GM18868 (cell line): ENCODE measurements at regions not wholly inside any gene's neighbourhood (a gene's known extent, or its start where the extent isn't known, plus 50 kb on each side); places are given as distances from the start of the nearest gene placed in this dataset.
"Not testable (repeated sequence)": the region's sequence is repeated elsewhere in the genome, so short reads cannot be mapped to it uniquely, and the experiment has no call there.

ENCODE experiments used
- ATAC-seq: cut with Tn5 transposase; IDR thresholded peaks from one replicate; pipeline ENCODE4 v1.9.1; 2021; ENCODE audit warnings: mild to moderate bottlenecking, moderate library complexity; ENCODE audit not compliant: unreplicated experiment

DNA sequence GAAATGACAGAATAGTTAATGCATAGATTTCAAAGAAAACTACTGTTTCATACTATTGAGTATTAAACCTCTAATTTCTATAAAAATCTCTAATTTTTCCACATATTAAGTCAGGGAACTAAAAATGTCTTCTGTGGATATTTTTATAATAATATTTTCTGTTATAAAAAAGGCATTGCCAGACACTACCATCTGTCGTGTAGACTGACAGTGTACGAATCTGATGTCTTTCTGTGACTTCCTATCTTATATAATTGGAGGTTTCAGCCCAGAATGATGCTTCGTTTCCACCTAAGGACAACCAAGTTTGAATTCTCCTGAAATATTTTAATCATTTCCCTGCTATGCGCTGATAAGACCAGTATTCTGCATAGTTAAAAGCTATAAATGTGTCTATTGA is 456.6 kb upstream of the ARRDC3 start:
- no peak for ATAC-seq

- no peak for ATAC-seq
Measured at GRCh38 chr5:91839233-91839632, 456.1 kb upstream of the ARRDC3 start.

GRCh38 chr5:91830361-91830953 is 447.3 kb upstream of the ARRDC3 start:
- no peak for ATAC-seq

GRCh38 chr5:91825618-91826017 is 442.5 kb upstream of the ARRDC3 start:
- no peak for ATAC-seq

- ATAC-seq, result no peak
Measured at GRCh38 chr5:91824406-91824805, 441.3 kb upstream of the ARRDC3 start.

DNA sequence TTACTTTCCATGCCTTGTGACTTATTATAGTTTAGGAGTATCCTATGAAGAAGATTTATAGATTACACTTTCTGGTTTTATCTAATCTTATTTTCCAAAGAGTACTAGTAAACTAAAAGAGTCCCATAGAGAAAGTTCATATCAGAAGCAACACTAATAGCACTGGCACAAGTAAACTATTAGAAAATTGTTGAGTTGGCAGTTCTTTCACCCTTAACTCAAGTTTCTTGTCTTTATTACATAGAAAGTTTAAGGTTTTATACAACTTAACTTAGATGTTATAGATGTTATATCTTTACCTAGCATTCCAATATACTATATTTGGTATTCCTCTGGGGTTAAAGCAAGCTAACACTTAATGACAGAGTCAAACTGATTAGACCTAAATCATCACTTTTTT is 437.8 kb upstream of the ARRDC3 start:
- ATAC-seq, result no peak

DNA sequence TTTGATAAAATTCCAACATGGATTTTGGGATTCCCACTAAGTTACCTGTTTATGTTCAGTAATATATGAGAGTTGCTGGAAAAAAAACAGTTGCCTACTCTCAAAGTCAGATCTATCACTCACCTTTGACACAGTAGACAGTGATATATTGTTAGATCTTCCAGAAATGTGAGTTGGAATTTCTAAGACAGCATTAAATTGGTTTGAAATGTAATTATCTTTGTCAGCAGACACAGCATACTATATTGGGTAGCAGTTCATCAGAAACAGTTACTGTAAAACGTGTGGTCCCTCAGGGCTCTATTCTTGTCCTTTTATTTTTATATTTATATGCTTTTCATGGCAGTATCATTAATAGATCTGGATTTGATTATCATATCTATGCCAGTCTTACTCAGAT is 433.6 kb upstream of the ARRDC3 start:
- ATAC-seq, result no peak

DNA sequence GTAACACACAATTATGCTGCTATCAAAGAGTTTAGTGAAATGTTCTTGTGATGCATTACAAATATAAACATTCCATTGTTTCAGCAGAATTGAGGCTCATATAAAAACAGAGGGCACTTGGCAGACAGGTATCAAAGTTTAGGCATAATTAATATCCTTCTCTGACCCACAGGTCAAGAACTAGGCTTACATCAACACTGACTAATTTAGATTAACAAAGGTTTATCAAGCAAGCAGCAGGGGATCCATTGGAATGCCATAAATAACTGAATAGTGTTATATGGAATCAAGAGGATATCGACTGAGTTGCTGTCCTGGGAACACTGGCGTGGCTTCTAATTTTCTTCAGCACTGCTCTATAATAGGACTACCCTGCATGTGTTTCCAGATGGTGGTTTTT is 414.5 kb upstream of the ARRDC3 start:
- no peak for ATAC-seq

DNA sequence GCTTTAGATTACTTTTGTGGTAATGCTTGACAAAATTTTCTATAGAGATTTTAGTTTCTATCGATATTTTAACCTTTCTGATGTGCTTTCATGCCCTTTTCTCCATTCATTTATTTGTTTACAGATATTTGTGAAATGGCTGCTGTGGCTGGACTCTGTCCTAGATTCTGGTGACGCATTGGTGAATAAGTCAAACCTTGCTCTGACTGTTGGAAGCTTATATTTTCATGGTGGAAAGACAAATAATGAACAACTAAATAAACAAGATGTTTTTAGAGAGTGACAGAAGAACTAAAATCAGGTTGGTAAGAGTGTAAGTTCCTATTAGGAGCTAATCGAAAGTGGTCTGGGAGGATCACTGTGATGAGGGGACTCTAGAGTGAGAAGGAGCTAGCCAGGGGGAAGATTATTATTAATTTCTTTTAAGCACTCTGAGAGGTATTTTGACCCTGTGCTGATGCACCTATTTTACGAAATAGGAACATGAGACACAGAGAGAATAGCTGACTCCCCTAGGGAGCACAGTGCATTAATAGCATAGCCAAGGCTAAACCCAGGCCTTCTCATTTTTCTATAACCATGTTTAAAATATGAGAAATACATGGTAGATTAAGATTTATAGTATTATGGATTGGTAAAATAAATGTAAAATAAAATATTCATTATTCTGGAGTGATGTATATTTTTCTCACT is 411.9 kb upstream of the ARRDC3 start:
- ATAC-seq, result no peak

GRCh38 chr5:91794455-91794854 is 411.3 kb upstream of the ARRDC3 start:
- no peak for ATAC-seq

DNA sequence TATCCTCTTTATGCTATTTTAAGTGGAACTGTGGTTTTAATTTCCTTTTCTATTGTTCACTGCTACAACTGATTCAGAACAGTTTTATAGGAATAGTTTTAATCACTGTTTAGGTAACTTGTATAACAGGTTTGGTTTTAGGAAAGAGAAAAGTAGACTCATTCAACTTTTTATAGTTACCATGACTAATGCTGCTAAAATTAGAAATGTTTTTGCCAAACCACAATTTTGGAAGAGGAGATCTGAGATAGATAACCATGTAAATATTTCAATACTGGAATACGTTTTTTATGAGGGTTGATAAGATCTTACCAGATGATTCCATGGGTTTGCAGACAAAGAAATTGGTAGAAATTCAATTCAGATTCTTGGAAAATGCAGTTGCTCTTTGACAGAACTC is 404.6 kb upstream of the ARRDC3 start:
- ATAC-seq, result no peak

GRCh38 chr5:91777671-91778070 is 394.6 kb upstream of the ARRDC3 start:
- ATAC-seq, result no peak

DNA sequence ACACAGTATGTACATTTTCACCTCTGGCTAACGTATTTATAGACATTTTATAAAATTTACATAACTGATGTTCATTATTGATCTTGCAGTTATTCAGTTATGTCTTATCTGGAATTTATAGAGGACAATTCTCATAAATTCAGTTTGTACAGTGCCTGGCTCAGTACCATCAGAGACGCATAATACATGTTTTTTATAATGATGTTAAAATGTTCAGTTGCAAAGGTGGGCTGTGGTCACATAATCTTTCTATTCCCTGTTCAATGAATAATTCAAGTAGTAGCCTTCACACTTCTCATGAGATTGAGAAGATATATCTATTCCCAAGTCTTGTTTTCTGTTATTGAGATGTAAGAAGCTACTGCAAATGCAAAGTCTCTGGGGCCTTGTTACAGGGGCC is 393.1 kb upstream of the ARRDC3 start:
- no peak for ATAC-seq

- no peak for ATAC-seq
Measured at GRCh38 chr5:91770400-91770799, 387.3 kb upstream of the ARRDC3 start.

DNA sequence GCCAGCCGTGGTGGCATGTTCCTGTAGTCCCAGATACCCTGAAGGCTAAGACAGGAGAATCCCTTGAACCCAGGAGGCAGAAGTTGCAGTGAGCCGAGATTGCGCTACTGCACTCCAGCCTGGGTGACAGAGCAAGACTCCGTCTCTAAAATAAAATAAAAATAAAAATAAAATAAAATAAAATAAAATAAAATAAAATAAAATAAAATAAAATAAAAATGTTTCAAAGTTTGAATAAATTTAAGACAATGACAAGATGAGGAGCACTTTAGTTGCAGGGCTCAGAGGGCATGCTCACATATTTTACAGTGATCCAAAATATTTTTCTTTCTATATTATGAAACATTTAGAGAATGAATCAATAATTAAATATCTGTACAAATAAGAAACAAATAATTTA is 374.3 kb upstream of the ARRDC3 start:
- ATAC-seq, result not testable (repeated sequence)

DNA sequence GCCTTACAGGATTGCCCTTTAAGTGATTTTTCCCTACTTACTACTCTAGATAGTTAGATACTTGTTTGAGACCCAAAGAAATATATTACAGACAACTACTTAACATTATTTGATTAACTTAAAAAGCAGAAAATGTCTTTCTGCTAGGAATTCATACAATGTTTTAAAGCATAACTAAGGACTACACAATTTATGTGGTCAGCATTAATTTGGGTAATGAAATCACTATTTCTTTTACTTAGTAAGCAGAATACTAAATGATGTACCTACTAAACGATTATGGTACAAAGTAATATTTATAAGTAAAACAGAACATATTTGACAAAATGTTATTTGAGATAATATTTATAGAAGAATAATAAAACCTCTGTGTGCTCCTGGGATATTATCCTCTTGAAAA is 371.9 kb upstream of the ARRDC3 start:
- ATAC-seq, result no peak

GRCh38 chr5:91744470-91744869 is 361.4 kb upstream of the ARRDC3 start:
- ATAC-seq, result not testable (repeated sequence)

DNA sequence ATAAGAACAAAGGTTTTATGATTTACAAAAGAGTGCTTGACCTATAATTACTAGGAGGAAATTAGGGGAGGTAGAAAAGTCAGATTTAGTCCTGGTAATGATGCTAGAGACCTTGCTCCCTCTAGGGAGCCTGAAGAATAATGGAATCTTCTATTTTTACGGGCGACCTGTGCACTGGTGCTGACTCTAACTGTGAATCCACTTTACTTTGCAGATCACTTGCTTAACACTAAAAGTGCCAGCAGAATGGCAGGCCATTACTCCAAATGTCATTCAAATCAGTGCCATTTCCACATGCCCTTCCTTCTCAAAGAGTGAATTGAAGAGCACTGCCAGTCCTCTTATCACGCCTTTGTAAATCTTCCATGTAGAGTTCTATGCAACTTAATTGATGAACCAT is 359.4 kb upstream of the ARRDC3 start:
- ATAC-seq, result no peak

DNA sequence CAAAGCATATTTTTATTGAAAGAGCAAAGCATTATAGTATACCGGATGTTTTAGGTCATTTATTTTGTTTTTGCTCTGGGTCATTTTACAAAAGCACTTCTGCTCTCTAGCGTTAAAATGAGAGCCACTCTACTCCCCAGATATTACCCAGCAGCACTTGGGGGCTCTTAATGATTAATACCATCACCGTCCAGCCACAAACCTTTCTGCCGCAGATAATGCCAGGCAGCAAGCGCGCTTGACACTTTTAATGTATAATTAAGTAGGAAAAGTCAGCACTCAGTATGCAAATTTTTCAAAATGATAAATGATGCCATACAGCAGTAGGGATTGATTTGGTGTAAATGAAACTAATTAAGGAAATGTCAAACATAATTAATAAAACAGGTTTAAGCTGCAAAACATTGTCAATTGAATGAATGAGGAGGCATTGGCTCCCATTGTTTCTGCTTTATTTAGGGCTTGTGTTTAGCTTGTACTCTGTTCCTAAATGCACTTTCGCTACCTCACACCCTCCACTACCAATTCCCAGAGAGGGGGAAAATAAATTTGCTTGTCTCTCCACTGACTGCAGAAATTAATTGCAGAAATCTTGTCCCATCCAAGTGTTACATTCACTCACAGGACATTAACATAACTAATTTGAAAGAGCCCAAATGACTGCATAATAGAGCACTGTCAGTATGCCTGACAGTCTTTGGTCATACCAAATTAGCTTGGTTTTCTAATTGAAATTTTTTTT is 358.8 kb upstream of the ARRDC3 start:
- ATAC-seq, result no peak

DNA sequence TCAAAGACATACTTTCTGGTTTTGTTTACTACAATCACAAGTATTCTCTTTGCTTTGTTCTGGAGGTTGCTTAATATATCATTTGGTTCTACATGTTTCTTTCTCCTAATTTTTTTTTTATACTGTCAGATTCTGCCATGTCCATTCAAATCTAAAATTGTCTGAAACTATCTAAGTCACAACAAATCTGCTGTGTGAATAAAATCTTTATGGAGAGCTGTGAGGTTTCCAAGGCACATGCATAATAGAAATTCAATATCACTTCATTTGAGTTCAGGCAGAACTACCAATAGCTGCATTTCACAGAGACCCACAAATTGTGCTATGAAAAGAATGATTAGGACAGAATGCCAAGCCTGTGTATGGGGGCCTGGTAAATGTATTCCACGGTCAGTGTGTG is 346.9 kb upstream of the ARRDC3 start:
- ATAC-seq, result no peak

DNA sequence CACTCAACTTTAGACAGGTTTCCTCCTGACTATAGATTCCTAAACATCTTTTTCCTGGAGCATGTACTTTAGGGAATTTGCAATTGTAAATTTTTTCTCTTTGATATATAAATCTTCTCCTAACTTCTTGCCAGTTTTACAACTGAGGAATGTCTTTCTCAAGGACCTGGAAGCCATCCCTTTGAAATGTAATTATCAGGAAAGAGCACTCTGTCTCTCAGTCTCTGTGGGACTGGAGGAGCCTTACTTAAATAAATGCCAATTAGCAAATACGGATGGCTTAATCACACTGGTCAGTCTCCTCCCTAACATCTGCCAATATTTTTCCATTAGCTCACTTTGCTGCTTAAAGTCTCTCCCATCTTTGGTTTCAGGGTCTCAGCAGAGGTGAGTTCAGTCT is 344.3 kb upstream of the ARRDC3 start:
- no peak for ATAC-seq

DNA sequence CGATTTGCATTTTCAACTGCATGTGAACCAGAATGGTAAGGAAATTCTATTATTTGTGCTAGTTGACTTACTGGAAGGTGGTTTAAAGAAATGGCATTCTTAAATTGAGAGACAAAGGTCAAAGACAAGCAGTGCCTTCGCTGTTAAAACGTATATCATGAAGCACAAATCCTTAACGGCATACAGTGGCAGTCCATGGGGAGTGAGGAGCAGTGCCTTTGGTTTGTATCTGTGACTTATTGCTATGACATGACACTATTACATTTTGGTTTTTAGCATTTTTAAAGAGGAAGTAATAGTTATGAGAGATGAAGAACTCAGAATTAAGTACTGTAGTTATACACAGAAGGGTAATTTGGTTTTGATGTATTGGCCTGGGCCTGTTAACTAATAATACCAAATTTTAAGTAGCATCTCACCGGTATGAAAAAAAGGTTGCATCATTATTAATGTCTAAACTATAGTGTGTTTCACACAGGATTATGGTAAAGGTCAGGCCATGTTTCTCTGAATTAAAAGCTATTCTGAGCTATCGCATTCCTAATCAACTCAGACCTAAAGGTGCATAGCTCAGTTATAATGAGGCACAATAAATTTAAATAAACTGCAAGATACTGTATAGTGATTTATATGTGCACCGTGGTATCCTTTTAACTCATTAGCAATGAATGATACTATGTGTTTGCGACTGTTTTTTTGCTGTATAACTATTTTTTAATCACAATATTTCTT is 339.8 kb upstream of the ARRDC3 start:
- no peak for ATAC-seq
